HCT116 (cell line): ENCODE measurements at regions not wholly inside any gene's neighbourhood (a gene's known extent, or its start where the extent isn't known, plus 50 kb on each side); places are given as distances from the start of the nearest gene placed in this dataset.

Experiments used
- ATAC-seq: fragments of 200-7000 bp; cut with Tn5 transposase; 2 replicates; pipeline ENCODE4 v1.9.1; 2020; ENCODE audit warnings: mild to moderate bottlenecking, moderate library complexity
- BruUV-seq: library from RNA; stranded (reverse); fragments of 400-500 nt; replicated peaks from 2 replicates; lab custom pipeline; 2021; lab: Mats Ljungman, UMichigan
- CTCF ChIA-PET: fragments of 300-600 bp; sonication (Branson Sonifier 250); formaldehyde crosslinking; loops from one replicate; lab custom pipeline; 2021; ENCODE audit warnings: antibody characterized with exemption; lab: Charles Lee
- POLR2A ChIA-PET: fragments of 300-600, 350-600 bp; sonication (Branson Sonifier 250); formaldehyde crosslinking; loops from one replicate; lab custom pipeline; 2021; ENCODE audit warnings: antibody characterized with exemption; lab: Charles Lee
- RAD21 ChIA-PET, 2 experiments: fragments of 300-600 bp; sonication (Branson Sonifier 250); formaldehyde crosslinking; loops; one replicate each; lab custom pipeline; 2023; ENCODE audit warnings: low total read pairs in 2 of 2; ENCODE audit not compliant: uncharacterized antibody in 2 of 2, unreplicated experiment in 2 of 2, low non-redundant PET in 1 of 2; lab: Charles Lee
- DNase-seq: peaks from one replicate; pipeline ENCODE4 v3.0.0-alpha.2; 2010; ENCODE audit warnings: low read depth, low spot score
- H2AFZ ChIP-seq: fragments of 200-600 bp; shearing (Covaris generic), sonication (generic); 2 replicates; pipeline ENCODE4 v1.6.1; 2017; ENCODE audit warnings: low read depth, mixed run types, mixed read lengths, antibody characterized with exemption, low read length; ENCODE audit not compliant: poor library complexity, severe bottlenecking
- H3K27ac ChIP-seq: 2 replicates; pipeline ENCODE4 v1.5.1; 2012; ENCODE audit warnings: low read depth, low read length
- H3K27me3 ChIP-seq: fragments of 200-600 bp; sonication (generic); 2 replicates; pipeline ENCODE4 v1.6.1; 2016; ENCODE audit warnings: mixed run types, low read length, mixed read lengths; ENCODE audit not compliant: insufficient read depth
- H3K36me3 ChIP-seq, 2 experiments: fragments of 200-500 bp in 1 of 2; fragments of 200-600 bp in 1 of 2; sonication (Bioruptor generic) in 1 of 2; sonication (generic) in 1 of 2; 2 replicates each; pipeline versions ENCODE4 v1.5.1 to v1.6.1; 2014 to 2016; ENCODE audit warnings: low read length in 2 of 2, inconsistent platforms in 1 of 2, mixed read lengths in 1 of 2, mixed run types in 1 of 2; ENCODE audit not compliant: insufficient read depth in 2 of 2, control insufficient read depth in 1 of 2
- H3K4me1 ChIP-seq, 2 experiments: fragments of 200-600 bp in 1 of 2; sonication (generic) in 1 of 2; 2 replicates each; pipeline versions ENCODE4 v1.5.1 to v1.6.1; 2012 to 2017; ENCODE audit warnings: low read length in 2 of 2, inconsistent platforms in 1 of 2, mild to moderate bottlenecking in 1 of 2, mixed read lengths in 1 of 2, mixed run types in 1 of 2, moderate library complexity in 1 of 2; ENCODE audit not compliant: insufficient read depth in 2 of 2, control insufficient read depth in 1 of 2
- H3K4me2 ChIP-seq: fragments of 200-600 bp; sonication (generic); 2 replicates; pipeline ENCODE4 v1.6.1; 2017; ENCODE audit warnings: mixed run types, low read length, mixed read lengths
- H3K4me3 ChIP-seq, 2 experiments: fragments of 200-600 bp in 1 of 2; sonication (generic) in 1 of 2; replicated peaks in 1 of 2; 2 replicates each; pipeline ENCODE4 v1.5.1; 2011 to 2016; ENCODE audit warnings: low read length in 2 of 2, control low read depth in 1 of 2, low read depth in 1 of 2, mild to moderate bottlenecking in 1 of 2, mixed read lengths in 1 of 2, mixed run types in 1 of 2
- H3K79me2 ChIP-seq: fragments of 200-600 bp; sonication (generic); 2 replicates; pipeline ENCODE4 v1.6.1; 2017; ENCODE audit warnings: mild to moderate bottlenecking, mixed run types, low read length, moderate library complexity, mixed read lengths; ENCODE audit not compliant: insufficient read depth
- H3K9ac ChIP-seq: fragments of 200-600 bp; sonication (generic); 2 replicates; pipeline ENCODE4 v1.6.1; 2016; ENCODE audit warnings: low read length, mixed read lengths
- H3K9me2 ChIP-seq: fragments of 200-600 bp; sonication (generic), shearing (Covaris generic); 2 replicates; pipeline ENCODE4 v1.6.1; 2017; ENCODE audit warnings: mixed run types, mild to moderate bottlenecking, moderate library complexity; ENCODE audit not compliant: insufficient read depth
- H3K9me3 ChIP-seq, 2 experiments: fragments of 200-500 bp in 1 of 2; fragments of 200-600 bp in 1 of 2; sonication (Bioruptor generic) in 1 of 2; sonication (generic) in 1 of 2; 2 replicates each; pipeline ENCODE4 v1.6.1; 2014 to 2017; ENCODE audit warnings: low read length in 2 of 2, mixed read lengths in 2 of 2, inconsistent platforms in 1 of 2, low read depth in 1 of 2, mild to moderate bottlenecking in 1 of 2, mixed run types in 1 of 2, moderate library complexity in 1 of 2; ENCODE audit not compliant: control insufficient read depth in 1 of 2, insufficient read depth in 1 of 2
- H4K20me1 ChIP-seq: fragments of 200-600 bp; sonication (generic), shearing (Covaris generic); 2 replicates; pipeline ENCODE4 v1.6.1; 2017; ENCODE audit warnings: mixed run types, mild to moderate bottlenecking, moderate library complexity; ENCODE audit not compliant: insufficient read depth
- ATF3 ChIP-seq: IDR thresholded peaks from 2 replicates; pipeline ENCODE4 v1.6.1; 2012
- CEBPB ChIP-seq: IDR thresholded peaks from 2 replicates; pipeline ENCODE4 v1.6.1; 2012; ENCODE audit warnings: low read depth
- ELF1 ChIP-seq: IDR thresholded peaks from 2 replicates; pipeline ENCODE4 v1.6.1; 2012; ENCODE audit warnings: low read depth, borderline replicate concordance
- EZH2 ChIP-seq: fragments of 200-600 bp; sonication (generic); IDR thresholded peaks from 2 replicates; pipeline ENCODE4 v1.6.1; 2017; ENCODE audit warnings: antibody characterized with exemption, mixed run types
- FOSL1 ChIP-seq: IDR thresholded peaks from 2 replicates; pipeline ENCODE4 v1.6.1; 2012; ENCODE audit warnings: low read depth
- MAX ChIP-seq: IDR thresholded peaks from 2 replicates; pipeline ENCODE4 v1.6.1; 2012
- POLR2A ChIP-seq: IDR thresholded peaks from 2 replicates; pipeline ENCODE4 v1.7.0; 2011; ENCODE audit warnings: borderline replicate concordance; ENCODE audit not compliant: insufficient read depth, insufficient read length; ENCODE audit errors: extremely low read depth
- POLR2AphosphoS5 ChIP-seq: IDR thresholded peaks from 2 replicates; pipeline ENCODE4 v1.6.1; 2011; ENCODE audit warnings: mild to moderate bottlenecking, low read depth, low read length, moderate library complexity
- RAD21 ChIP-seq: IDR thresholded peaks from 2 replicates; pipeline ENCODE4 v1.6.1; 2012; ENCODE audit warnings: low read depth, mild to moderate bottlenecking
- REST ChIP-seq: IDR thresholded peaks from 2 replicates; pipeline ENCODE4 v1.6.1; 2012; ENCODE audit warnings: low read depth
- TCF7L2 ChIP-seq: IDR thresholded peaks from 2 replicates; pipeline ENCODE4 v1.7.0; 2011; ENCODE audit warnings: borderline replicate concordance, inconsistent platforms; ENCODE audit not compliant: insufficient read depth, insufficient read length; ENCODE audit errors: extremely low read depth
- YY1 ChIP-seq: IDR thresholded peaks from 2 replicates; pipeline ENCODE4 v1.6.1; 2011; ENCODE audit warnings: low read length, low read depth, moderate library complexity, mild to moderate bottlenecking; ENCODE audit not compliant: insufficient replicate concordance; ENCODE audit errors: extremely low read depth
- ZFX ChIP-seq: fragments of 450-650 bp; IDR thresholded peaks from 2 replicates; pipeline ENCODE4 v1.6.1; 2017
- ZNF274 ChIP-seq: fragments of 200-500 bp; sonication (Bioruptor generic); IDR thresholded peaks from 2 replicates; pipeline ENCODE4 v1.6.1; 2014; ENCODE audit warnings: mild to moderate bottlenecking, low read depth, low read length, inconsistent platforms
- intact Hi-C: fragments of 100-400 bp; cut with micrococcal nuclease; formaldehyde crosslinking; loops from 2 replicates; pipeline ENCODE4 v1.10.0; 2022

GRCh38 chr14:88935083-88935482, 110.6 kb downstream of the TTC8 start:
- Histone ChIP-seq H3K4me2 (no peak overlapping the region), H4K20me1 (no peaks in the 10 kb centered on the region), H2AFZ (no peak overlapping the region), H3K9me3 (no peaks in the 10 kb centered on the region), H3K9me2 (no peaks in the 10 kb centered on the region), H3K4me1 (peaks cover 5 to 11% of the 10 kb centered on the region in 2 experiments), H3K36me3 (no peaks in the 10 kb centered on the region), H3K27ac (no peak overlapping the region), H3K79me2 (no peaks in the 10 kb centered on the region), H3K4me3 (no peak overlapping the region), H3K9ac (no peak overlapping the region), H3K27me3 (no peaks in the 10 kb centered on the region)
- no TSS peak for BruUV-seq
- ATAC-seq (no peak), DNase-seq (no peak)
- CTCF ChIA-PET = no interaction called here
- POLR2A ChIA-PET = no interaction called here
- RAD21 ChIA-PET = no interaction called here
- TF ChIP-seq CEBPB (no peak), FOSL1 (no peak), TCF7L2 (no peak), POLR2A (no peak), ATF3 (no peak), RAD21 (no peak), ZFX (no peak), EZH2 (no peak)
- intact Hi-C loops = no loop called here

- no peak for DNase-seq
- intact Hi-C loops = no loop called here
- POLR2A ChIA-PET = no interaction called here
- no peaks in the 10 kb centered on the region for H3K9me2 ChIP-seq
- no peaks in the 10 kb centered on the region for H3K27me3 ChIP-seq
- peak overlapping the region; percentile 48 for H3K4me2 ChIP-seq
- H2AFZ ChIP-seq = no peak overlapping the region
- H3K9ac ChIP-seq = no peak overlapping the region
- no TSS peak for BruUV-seq
- RAD21 ChIA-PET = no interaction called here
- H4K20me1 ChIP-seq = no peaks in the 10 kb centered on the region
- H3K9me3 ChIP-seq = no peaks in the 10 kb centered on the region
- ATAC-seq = peak; percentile 57
- no peaks in the 10 kb centered on the region for H3K79me2 ChIP-seq
- H3K36me3 ChIP-seq = no peaks in the 10 kb centered on the region
- peaks cover 5 to 11% of the 10 kb centered on the region in 2 experiments for H3K4me1 ChIP-seq
- CTCF ChIA-PET = no interaction called here
- H3K4me3 ChIP-seq = no peak overlapping the region
- no peak overlapping the region for H3K27ac ChIP-seq
- TF ChIP-seq FOSL1 (no peak), YY1 (no peak), REST (no peak), MAX (no peak), RAD21 (no peak), POLR2AphosphoS5 (no peak), ZFX (no peak), ELF1 (no peak), ZNF274 (no peak), EZH2 (no peak), POLR2A (no peak), ATF3 (no peak)
Observed at GRCh38 chr14:88937706-88938105, 113.3 kb downstream of the TTC8 start.
